SK-N-DZ (cell line): ENCODE measurements at regions not wholly inside any gene's neighbourhood (a gene's known extent, or its start where the extent isn't known, plus 50 kb on each side); places are given as distances from the start of the nearest gene placed in this dataset.

ENCODE experiments used
- DNase-seq: peaks from one replicate; pipeline ENCODE4 v3.0.0-alpha.2; 2015; ENCODE audit warnings: low spot score

GRCh38 chr11:69970785-69971535 lies 107.2 kb upstream of the ANO1 start:
- DNase-seq: no peak

DNA sequence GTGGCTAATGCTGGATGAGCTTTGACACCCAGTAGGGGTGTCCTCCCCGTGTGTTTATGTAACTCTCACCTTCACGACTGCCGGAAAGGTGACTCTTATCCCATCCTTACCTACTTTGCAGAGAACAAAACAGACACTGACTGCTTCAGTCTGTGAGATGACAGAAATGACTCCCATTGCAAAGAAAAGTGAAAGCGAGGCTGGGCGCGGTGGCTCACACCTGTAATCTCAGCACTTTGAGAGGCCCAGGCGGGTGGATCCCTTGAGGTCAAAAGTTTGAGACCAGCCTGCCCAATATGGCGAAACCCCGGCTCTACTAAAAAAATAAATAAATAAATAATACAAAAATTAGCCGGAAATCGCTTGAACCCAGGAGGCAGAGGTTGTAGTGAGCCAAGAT lies 106.4 kb upstream of the ANO1 start:
- no peak for DNase-seq

- DNase-seq: no peak
Observed at GRCh38 chr11:69972351-69972802, 105.7 kb upstream of the ANO1 start.

DNA sequence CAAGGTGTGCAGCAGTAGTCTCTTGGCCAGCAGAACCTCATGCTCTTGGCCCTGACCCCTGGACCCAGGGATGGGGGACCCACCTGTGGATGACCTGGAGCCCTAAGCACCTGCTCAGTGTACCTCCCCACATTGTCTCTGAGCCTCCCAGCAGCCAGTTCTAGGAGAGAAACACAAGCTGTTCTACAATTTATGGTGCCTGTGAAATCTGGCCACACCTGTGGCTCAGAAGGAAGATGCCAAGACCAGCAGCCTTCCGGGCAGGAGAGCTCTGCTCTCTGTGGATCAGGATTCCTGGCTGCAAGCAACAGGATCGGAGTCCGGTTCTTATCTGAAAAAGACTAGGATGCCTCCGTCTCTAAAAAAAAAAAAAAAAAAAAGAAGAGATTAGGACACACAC lies 103.6 kb upstream of the ANO1 start:
- no peak for DNase-seq

DNA sequence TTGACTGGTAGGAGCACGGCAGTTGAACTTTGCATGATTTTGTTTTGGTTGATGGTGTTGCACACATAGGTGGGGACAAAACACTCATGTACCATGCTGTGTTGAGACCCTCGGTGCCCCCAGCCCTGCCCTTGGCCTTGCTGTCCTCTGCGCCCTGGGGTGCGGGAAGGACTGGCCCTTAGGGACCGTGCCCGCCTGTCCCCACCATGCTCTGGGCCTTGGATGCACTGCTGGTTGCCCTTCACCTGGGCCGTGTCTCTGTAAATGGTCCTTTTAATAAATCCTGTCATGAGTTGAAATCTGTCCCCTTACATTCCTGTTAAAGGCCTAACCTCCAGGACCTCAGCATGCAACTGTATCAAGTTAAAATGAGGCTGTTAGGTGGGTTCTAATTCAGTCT lies 102.3 kb upstream of the ANO1 start:
- DNase-seq: no peak

DNA sequence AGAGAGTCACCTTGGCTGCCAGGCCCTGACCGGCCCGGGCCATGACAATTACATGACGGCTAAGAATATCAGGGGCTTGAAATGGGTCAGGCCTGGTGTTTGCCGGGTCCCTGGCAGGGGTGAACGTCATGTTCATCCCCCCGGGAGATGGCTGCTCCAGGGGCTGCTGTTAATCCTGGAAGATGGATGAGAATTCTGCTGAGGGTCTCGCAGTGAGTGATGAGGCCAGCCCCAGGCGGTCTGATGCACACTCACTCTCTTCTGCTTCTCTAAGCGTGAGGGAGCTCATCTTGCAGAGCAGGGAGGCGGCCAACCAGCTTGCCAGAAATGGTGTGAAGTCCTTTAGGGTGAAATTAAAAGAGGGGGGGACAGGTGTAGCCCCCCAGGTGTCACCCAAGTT lies 101.3 kb upstream of the ANO1 start:
- DNase-seq: no peak

GRCh38 chr11:69977951-69978350 lies 100.2 kb upstream of the ANO1 start:
- DNase-seq: no peak

GRCh38 chr11:69978841-69979614 lies 99.1 kb upstream of the ANO1 start:
- no peak for DNase-seq

- DNase-seq: no peak
Observed at GRCh38 chr11:69979632-69980031, 98.5 kb upstream of the ANO1 start.

DNA sequence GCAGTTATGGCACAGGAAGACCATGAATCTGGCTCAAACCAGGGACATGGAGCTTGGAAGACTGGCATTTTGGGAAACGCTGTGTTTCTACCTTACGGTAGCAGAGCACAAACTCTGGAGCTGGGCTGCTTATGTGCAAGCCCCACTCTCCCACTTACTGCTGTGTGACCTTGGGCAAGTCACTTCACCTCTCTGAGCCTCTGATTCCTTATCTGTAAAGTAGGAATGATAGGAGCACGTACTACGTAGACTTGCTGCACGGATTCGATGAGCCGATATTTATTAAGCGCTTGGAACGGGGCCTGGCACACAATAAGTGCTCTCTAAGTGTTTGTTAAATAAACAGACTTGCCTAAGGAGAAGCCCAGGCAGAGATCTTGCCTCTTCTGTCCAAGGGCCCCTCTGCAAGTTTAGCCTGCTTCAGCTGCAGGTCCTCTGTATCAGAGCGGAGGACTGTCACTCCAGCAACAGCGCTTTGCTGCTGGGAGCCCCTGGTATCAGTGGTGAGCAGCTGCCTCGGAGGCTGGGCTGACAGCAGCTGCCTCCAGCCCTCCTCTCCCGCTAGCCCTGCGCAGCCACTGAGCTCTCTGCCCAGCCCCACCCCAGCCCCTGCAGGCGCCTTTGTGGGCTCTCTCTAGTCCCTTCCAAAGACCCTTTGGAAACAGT lies 96.9 kb upstream of the ANO1 start:
- no peak for DNase-seq

DNA sequence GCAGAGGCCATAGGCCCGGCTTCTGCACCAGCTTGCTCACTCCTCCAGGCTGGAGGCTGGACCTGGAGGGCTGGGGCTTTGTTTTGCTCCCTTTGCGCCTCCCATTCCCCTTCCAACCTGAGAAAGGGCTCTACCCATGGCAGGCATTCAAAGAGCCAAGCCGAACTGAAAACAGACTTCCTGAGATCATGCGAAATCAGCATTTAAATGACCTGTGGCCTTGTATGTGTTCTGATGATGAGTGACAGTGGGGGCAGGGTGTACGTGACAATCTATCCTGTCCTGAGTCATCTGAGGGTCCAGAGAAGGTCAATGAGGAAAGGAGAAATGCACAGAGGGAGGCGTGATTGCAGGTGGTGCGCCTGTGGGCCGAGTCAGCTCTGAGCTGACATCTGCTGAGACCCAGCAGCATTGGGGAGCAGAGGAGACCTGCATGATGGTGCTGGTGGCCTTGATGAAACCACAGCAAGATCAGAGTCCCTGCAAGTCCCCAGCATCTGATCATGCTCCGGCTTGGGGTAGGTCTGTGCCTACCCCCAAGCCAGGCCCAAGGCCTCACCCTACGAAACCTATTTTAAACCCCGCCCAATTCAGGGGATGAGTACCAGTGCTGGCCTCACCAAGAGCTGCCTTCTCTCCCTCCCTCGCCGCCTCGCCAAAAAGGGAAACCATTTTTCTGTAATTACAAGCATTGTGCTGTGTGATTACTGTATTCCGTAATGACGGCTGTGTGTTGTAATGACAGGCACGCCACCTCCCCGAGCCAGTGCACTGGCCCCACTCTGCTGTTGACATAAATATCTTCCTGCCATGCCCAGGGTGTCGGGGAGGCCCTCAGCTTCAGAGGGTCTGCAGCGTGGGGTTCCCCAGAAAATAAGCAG lies 95.2 kb upstream of the ANO1 start:
- DNase-seq: no peak

DNA sequence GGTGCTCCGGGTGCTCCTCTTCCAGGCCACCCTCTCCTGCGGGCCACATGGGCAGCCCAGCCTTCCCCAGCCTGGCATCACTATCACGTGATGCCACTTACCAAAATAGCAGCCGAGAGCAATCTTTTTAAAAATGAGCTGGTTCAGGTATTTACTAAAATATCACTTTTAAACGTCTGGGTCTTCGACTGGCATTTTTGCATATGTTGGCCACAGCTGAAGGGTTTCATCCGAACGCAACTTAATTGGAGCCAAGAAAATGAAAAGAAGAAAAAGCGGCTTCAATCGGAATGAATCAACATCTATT lies 94.6 kb upstream of the ANO1 start:
- no peak for DNase-seq

GRCh38 chr11:69983897-69984438 lies 94.1 kb upstream of the ANO1 start:
- DNase-seq: no peak

GRCh38 chr11:69984457-69985261 lies 93.5 kb upstream of the ANO1 start:
- DNase-seq: no peak

GRCh38 chr11:69985331-69985640 lies 92.8 kb upstream of the ANO1 start:
- DNase-seq: no peak

DNA sequence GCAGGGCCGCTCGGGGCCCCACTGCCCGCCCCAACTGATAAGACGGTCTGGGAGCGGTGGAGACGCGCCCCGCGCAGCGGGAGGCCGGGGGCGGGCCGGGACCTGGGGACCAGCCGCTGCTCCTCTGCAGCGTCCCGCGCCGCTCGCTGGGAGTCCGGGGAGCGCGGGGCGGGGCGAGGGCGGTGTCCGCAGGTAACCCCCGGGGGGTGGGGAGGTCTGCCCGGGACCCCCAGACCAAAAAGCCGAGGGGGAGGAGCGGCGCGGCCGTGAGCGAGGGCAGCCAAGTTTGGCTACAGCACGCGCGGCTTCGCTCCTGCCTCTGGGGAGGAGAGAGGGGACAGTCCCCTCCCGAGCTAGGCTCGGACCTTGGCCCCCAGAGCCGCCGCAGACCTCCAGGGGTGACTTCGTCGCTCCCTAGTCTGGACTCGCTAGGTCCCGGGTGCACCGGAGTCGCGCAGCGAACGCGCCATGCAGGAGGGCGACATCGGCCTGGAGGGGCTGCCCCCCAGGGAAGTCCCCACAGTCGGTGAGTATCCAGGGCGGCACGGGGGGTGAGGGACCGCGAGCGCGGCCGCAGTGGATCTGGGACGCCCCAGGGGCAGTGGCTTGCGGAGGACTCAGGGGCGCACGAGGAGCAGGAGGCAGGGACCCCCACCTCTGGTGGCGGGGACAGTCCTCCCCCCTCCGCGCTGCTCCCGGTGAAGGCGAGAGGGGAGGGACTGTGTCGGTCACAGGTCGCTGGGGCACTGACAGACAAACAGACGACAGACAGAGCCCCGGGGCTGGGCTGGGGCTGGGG lies 92.3 kb upstream of the ANO1 start:
- DNase-seq: no peak

DNA sequence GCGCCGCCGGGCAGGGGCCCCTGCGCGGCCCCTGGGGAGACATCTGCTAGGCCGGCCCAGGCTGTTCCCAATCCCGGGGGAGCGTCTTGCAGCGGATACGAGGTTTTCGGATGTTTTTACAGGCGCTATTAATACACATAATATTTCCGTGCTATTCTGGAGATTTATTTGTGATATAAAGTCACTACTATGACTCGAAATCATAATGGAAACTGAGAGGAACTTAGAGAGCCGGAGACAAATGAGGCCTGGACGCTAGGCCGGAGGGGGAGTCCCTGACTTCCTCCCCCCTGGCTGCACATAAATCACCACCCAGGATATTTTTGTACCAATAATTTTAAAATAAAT lies 91.7 kb upstream of the ANO1 start:
- DNase-seq: no peak

DNA sequence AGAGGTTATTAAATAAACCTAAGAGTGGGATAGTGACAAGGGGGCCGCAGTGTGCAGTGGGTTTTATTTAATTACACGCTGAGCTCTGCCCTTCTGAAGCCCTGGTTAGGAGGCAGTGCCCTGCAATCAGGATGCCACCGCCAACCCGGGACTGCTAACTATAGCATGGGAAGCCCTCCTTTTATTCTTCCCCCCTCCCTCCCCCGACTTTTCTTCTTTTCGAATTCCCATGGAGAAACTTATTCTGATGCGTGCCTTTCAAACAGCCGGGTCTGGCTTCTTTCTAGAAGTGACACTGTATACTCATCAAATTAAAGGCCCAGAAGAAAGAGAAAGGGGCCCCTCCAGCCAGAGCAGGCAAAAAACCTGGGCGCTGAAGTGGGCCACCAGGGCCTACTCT lies 91.3 kb upstream of the ANO1 start:
- DNase-seq: no peak

DNA sequence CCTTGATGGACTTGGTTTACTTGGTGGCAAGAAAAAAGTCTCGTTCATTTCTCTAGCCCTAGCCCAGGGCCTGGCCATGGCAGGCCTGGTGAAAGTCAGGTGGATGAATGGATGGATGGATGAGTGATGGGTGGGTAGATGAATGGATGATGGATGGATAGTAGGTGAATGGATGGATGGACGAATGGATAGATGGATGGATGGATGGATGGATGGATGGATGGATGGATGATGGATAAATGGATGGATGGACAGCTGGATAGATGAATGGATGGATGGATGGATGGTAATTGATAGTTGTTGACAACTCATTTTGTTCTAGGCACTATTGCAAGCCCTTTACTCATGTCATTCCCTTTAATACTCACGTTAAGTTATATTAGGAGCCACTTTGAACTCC lies 86.1 kb upstream of the ANO1 start:
- no peak for DNase-seq
